ENCODE measurements at regions not wholly inside any gene's neighbourhood (a gene's known extent, or its start where the extent isn't known, plus 50 kb on each side); places are given as distances from the start of the nearest gene placed in this dataset.
"Not testable (repeated sequence)": the region's sequence is repeated elsewhere in the genome, so short reads cannot be mapped to it uniquely, and the experiment has no call there.

- not testable (repeated sequence) for TF ChIP-seq CTCF, POLR2A (IDR thresholded peaks at IDR 0.05)
These were observed 126.4 kb downstream of the TMX1 start for GRCh38 chr14:51366460-51366859.

Data from adrenal gland (tissue), 5 donors.